ENCODE measurements at regions not wholly inside any gene's neighbourhood (a gene's known extent, or its start where the extent isn't known, plus 50 kb on each side); places are given as distances from the start of the nearest gene placed in this dataset.

GRCh38 chr5:124153588-124153987 is 592.9 kb downstream of the ZNF608 start:
- H3K4me1 ChIP-seq (ENCODE audit: control insufficient read depth in 4 of 4, insufficient read depth in 4 of 4, low read length in 3 of 4) = no peaks in the 10 kb centered on the region
- no peak overlapping the region for H3K9ac ChIP-seq (ENCODE audit: low read depth in 1 of 2, low read length in 2 of 2)
- no peaks in the 10 kb centered on the region for H3K36me3 ChIP-seq (ENCODE audit: control insufficient read depth in 4 of 4, insufficient read depth in 3 of 4, low read depth in 1 of 4, low read length in 3 of 4)
- no peak overlapping the region for H3K4me3 ChIP-seq (ENCODE audit: low read depth in 1 of 3, low read length in 3 of 3)
- no peak for TF ChIP-seq RXRA (IDR thresholded peaks at IDR 0.05)
- no peak for TF ChIP-seq YY1 (IDR thresholded peaks at IDR 0.05)
- no peak for TF ChIP-seq SP1 (IDR thresholded peaks at IDR 0.05)
- no peak for TF ChIP-seq ATF3 (IDR thresholded peaks at IDR 0.05)
- no peak for TF ChIP-seq HNF4G (IDR thresholded peaks at IDR 0.05)
- TF ChIP-seq CTCF (IDR thresholded peaks at IDR 0.05; ENCODE audit: low read depth, low read length, missing input control) = no peak
- H3K27ac ChIP-seq (ENCODE audit: low read depth in 1 of 2, low read length in 2 of 2) = no peak overlapping the region
- H3K27me3 ChIP-seq (ENCODE audit: control insufficient read depth in 4 of 4, insufficient read depth in 4 of 4, low read length in 3 of 4) = no peaks in the 10 kb centered on the region
- peaks cover 0 to 12% (median 1%) of the 10 kb centered on the region in 4 donors for H3K9me3 ChIP-seq (ENCODE audit: control insufficient read depth in 4 of 4, low read length in 3 of 4)
- DNase-seq (ENCODE audit: low spot score) = no peak
- WGBS = 92% methylated on average over 1 of the region's 1 CpG

- WGBS = 92% methylated on average over 2 of the region's 2 CpGs
- H3K27ac ChIP-seq (ENCODE audit: low read depth in 1 of 2, low read length in 2 of 2) = no peak overlapping the region
- no peaks in the 10 kb centered on the region for H3K4me1 ChIP-seq (ENCODE audit: control insufficient read depth in 4 of 4, insufficient read depth in 4 of 4, low read length in 3 of 4)
- no peak overlapping the region for H3K4me3 ChIP-seq (ENCODE audit: low read depth in 1 of 3, low read length in 3 of 3)
- peaks cover 0 to 2% (median 0%) of the 10 kb centered on the region in 4 donors for H3K9me3 ChIP-seq (ENCODE audit: control insufficient read depth in 4 of 4, low read length in 3 of 4)
- no peaks in the 10 kb centered on the region for H3K36me3 ChIP-seq (ENCODE audit: control insufficient read depth in 4 of 4, insufficient read depth in 3 of 4, low read depth in 1 of 4, low read length in 3 of 4)
- TF ChIP-seq JUND (IDR thresholded peaks at IDR 0.05) (no peak), YY1 (IDR thresholded peaks at IDR 0.05) (no peak), SP1 (IDR thresholded peaks at IDR 0.05) (no peak), GABPA (IDR thresholded peaks at IDR 0.05 in 1 of 2, conservative IDR thresholded peaks at IDR 0.05 in 1 of 2) (no peak), FOXA1 (IDR thresholded peaks at IDR 0.05) (no peak), EGR1 (IDR thresholded peaks at IDR 0.05; ENCODE audit: low read depth in 2 of 2) (no peak), MAX (IDR thresholded peaks at IDR 0.05) (no peak)
- no peak overlapping the region for H3K9ac ChIP-seq (ENCODE audit: low read depth in 1 of 2, low read length in 2 of 2)
- no peak for DNase-seq (ENCODE audit: low spot score)
- no peaks in the 10 kb centered on the region for H3K27me3 ChIP-seq (ENCODE audit: control insufficient read depth in 4 of 4, insufficient read depth in 4 of 4, low read length in 3 of 4)
Measured at GRCh38 chr5:124148574-124148973, 597.9 kb downstream of the ZNF608 start.

- no peaks in the 10 kb centered on the region for H3K9me3 ChIP-seq (ENCODE audit: control insufficient read depth in 4 of 4, low read length in 3 of 4)
- H3K9ac ChIP-seq (ENCODE audit: low read depth in 1 of 2, low read length in 2 of 2) = no peak overlapping the region
- H3K4me3 ChIP-seq (ENCODE audit: low read depth in 1 of 3, low read length in 3 of 3) = no peak overlapping the region
- no peaks in the 10 kb centered on the region for H3K36me3 ChIP-seq (ENCODE audit: control insufficient read depth in 4 of 4, insufficient read depth in 3 of 4, low read depth in 1 of 4, low read length in 3 of 4)
- TF ChIP-seq ZBTB33 (IDR thresholded peaks at IDR 0.05) (no peak), ATF3 (IDR thresholded peaks at IDR 0.05) (no peak), JUND (IDR thresholded peaks at IDR 0.05) (no peak), CTCF (IDR thresholded peaks at IDR 0.05; ENCODE audit: low read depth, low read length, missing input control) (no peak), FOXA2 (IDR thresholded peaks at IDR 0.05) (no peak), FOXA1 (IDR thresholded peaks at IDR 0.05) (no peak), YY1 (IDR thresholded peaks at IDR 0.05) (no peak), REST (IDR thresholded peaks at IDR 0.05) (no peak), NR2F2 (IDR thresholded peaks at IDR 0.05) (no peak), SP1 (IDR thresholded peaks at IDR 0.05) (no peak), MAX (IDR thresholded peaks at IDR 0.05) (no peak), EGR1 (IDR thresholded peaks at IDR 0.05; ENCODE audit: low read depth in 2 of 2) (no peak), RXRA (IDR thresholded peaks at IDR 0.05) (no peak), HNF4A (conservative IDR thresholded peaks at IDR 0.05) (no peak), HNF4G (IDR thresholded peaks at IDR 0.05) (no peak)
- H3K4me1 ChIP-seq (ENCODE audit: control insufficient read depth in 4 of 4, insufficient read depth in 4 of 4, low read length in 3 of 4) = no peaks in the 10 kb centered on the region
- DNase-seq (ENCODE audit: low spot score) = no peak
- no peak overlapping the region for H3K27ac ChIP-seq (ENCODE audit: low read depth in 1 of 2, low read length in 2 of 2)
- H3K27me3 ChIP-seq (ENCODE audit: control insufficient read depth in 4 of 4, insufficient read depth in 4 of 4, low read length in 3 of 4) = no peaks in the 10 kb centered on the region
Measured at GRCh38 chr5:124140060-124140459, 606.4 kb downstream of the ZNF608 start.
